ENCODE measurements at regions not wholly inside any gene's neighbourhood (a gene's known extent, or its start where the extent isn't known, plus 50 kb on each side); places are given as distances from the start of the nearest gene placed in this dataset.
"Not testable (repeated sequence)": the region's sequence is repeated elsewhere in the genome, so short reads cannot be mapped to it uniquely, and the experiment has no call there.

- no peak for DNase-seq
These were observed 69.8 kb downstream of the IGSF1 start for GRCh38 chrX:131219271-131219670.

GRCh38 chrX:131217989-131218388, 71.1 kb downstream of the IGSF1 start:
- DNase-seq, result no peak

- DNase-seq, result no peak
These were observed 72.3 kb downstream of the IGSF1 start for GRCh38 chrX:131216828-131217227.

- DNase-seq, result no peak
These were observed 75.7 kb downstream of the IGSF1 start for GRCh38 chrX:131213400-131213799.

- no peak for DNase-seq
These were observed 86.3 kb downstream of the IGSF1 start for GRCh38 chrX:131202766-131203165.

GRCh38 chrX:131201986-131202385, 87.1 kb downstream of the IGSF1 start:
- no peak for DNase-seq

GRCh38 chrX:131199091-131199490, 90.0 kb downstream of the IGSF1 start:
- DNase-seq, result peak; percentile 1

- DNase-seq, result no peak
These were observed 101.9 kb downstream of the IGSF1 start for GRCh38 chrX:131187206-131187605.

- DNase-seq, result no peak
These were observed 112.0 kb downstream of the ARHGAP36 start for GRCh38 chrX:131170148-131170547.

GRCh38 chrX:131163645-131164044, 105.5 kb downstream of the ARHGAP36 start:
- DNase-seq, result not testable (repeated sequence)

GRCh38 chrX:131157656-131158055, 99.5 kb downstream of the ARHGAP36 start:
- DNase-seq, result not testable (repeated sequence)

- no peak for DNase-seq
These were observed 88.6 kb downstream of the ARHGAP36 start for GRCh38 chrX:131146702-131147101.

Data from right kidney (tissue), 1 donor.